ENCODE measurements at regions not wholly inside any gene's neighbourhood (a gene's known extent, or its start where the extent isn't known, plus 50 kb on each side); places are given as distances from the start of the nearest gene placed in this dataset.

DNA sequence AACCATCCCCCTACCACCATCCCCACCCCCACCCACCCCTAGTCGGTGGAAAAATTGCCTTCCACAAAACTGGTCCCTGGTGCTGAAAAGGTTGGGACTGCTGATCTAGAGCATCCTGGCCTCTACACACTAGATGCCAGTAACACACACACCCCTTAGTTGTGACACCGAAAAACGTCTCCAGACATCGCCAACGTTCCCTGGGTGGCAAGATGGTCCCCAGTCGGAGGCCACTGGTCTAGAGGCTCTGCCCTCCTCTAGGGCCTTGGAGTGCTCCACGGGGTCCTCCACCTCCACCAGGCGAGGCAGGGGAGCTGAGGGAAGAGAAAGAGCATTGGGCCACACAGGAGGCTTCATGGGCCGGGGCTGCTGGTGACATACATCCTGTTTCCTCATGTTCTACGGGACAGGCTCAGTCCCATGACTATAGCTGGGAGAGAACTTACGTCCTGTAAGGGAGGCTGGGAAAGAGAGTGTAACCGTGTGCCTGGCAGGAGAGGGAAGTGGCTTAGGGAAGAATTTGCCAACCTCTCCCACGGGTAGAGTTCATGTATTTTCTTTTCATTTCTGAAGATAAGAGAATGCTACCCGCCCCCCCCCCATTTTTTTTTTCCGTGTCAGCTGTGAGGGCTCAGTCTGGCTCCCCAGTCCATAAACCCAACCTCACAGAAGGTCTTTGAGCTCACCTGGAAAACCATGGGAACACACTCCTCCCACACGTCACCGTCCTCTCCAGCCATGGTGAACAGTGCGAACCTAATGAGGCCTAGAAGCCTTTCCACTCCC lies 132.7 kb upstream of the MYCN start:
- ChIA-PET POLR2A (no interaction called here), CTCF (interaction anchor here (0.6 to 0.7 kb wide), 3 partner anchors 157 to 904 kb away, joined by 3 read pairs; no protein-coding TSS in a partner anchor)
- H3K4me3 ChIP-seq (ENCODE audit: low read depth, low read length) = no peak overlapping the region

DNA sequence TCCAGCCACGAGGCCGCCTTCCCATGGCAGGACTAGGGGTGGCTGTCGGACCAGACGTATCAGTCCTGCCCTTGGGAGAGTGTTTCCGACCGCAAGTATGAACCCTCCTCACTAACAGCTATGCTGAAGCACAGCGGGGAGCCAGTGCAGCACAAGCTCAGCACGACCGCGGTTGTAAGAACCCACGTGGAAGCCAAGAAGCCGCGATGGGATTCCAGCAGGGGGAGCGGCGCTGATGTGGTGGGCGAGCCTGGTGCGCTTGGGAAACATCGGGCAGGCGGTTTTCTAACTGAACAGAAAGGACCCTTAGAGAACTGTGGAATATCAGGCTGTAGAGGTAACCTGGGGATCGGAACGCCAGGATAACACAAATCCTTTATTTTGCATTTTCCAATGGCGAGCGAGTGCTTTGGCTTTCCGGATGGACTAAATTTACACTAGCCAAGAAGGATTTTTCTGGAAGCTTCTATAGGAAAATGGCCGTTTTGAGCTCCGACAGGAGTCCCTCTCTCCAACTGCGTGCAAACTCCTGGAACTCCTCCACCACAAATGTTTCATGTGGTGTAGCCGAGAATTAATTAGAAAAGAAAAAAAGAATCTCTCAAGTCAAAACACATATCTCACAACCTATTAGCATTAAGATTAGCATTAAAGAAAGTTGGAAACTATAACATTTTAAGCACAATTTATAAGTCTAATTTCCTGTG lies 132.0 kb upstream of the MYCN start:
- no peak overlapping the region for H3K4me3 ChIP-seq (ENCODE audit: low read depth, low read length)
- H3K27ac ChIP-seq (ENCODE audit: extremely low read depth, low read depth, low read length) = no peak overlapping the region
- H3K4me1 ChIP-seq (ENCODE audit: control insufficient read depth, insufficient read depth, low read length) = no peaks in the 10 kb centered on the region
- H3K36me3 ChIP-seq (ENCODE audit: control insufficient read depth in 2 of 2, insufficient read depth in 1 of 2, low read length in 2 of 2) = no peaks in the 10 kb centered on the region
- no peak for TF ChIP-seq ZNF624 (tag by site-specific recombination; IDR thresholded peaks at IDR 0.05)
- TF ChIP-seq ZNF416 (tag by site-specific recombination; IDR thresholded peaks at IDR 0.05) = no peak
- TF ChIP-seq ZNF169 (tag by site-specific recombination; IDR thresholded peaks at IDR 0.05) = no peak
- no peak for TF ChIP-seq PRDM4 (tag by site-specific recombination; IDR thresholded peaks at IDR 0.05)
- no peak for TF ChIP-seq ZNF24 (tag by site-specific recombination; IDR thresholded peaks at IDR 0.05)
- TF ChIP-seq AEBP2 (tag by site-specific recombination; IDR thresholded peaks at IDR 0.05; ENCODE audit: borderline replicate concordance) = no peak
- TF ChIP-seq ZNF610 (tag by site-specific recombination; IDR thresholded peaks at IDR 0.05; ENCODE audit: borderline replicate concordance) = no peak
- TF ChIP-seq ZNF404 (tag by site-specific recombination; IDR thresholded peaks at IDR 0.05) = no peak
- TF ChIP-seq GFI1B (tag by site-specific recombination; IDR thresholded peaks at IDR 0.05) = no peak
- no peak for TF ChIP-seq ZXDB (tag by site-specific recombination; IDR thresholded peaks at IDR 0.05)
- ChIA-PET CTCF (interaction anchor here (0.6 kb wide), 1 partner anchor 725 kb away, joined by 3 read pairs; no protein-coding TSS in a partner anchor), POLR2A (no interaction called here)
- H3K9me3 ChIP-seq (ENCODE audit: control insufficient read depth, insufficient read depth, low read depth, low read length) = no peaks in the 10 kb centered on the region

More for the DNA sequence above, 132.7 kb upstream of the MYCN start:
- Histone ChIP-seq H3K27ac (ENCODE audit: extremely low read depth, low read depth, low read length) (no peak overlapping the region), H3K4me1 (ENCODE audit: control insufficient read depth, insufficient read depth, low read length) (no peaks in the 10 kb centered on the region), H3K9me3 (ENCODE audit: control insufficient read depth, insufficient read depth, low read depth, low read length) (no peaks in the 10 kb centered on the region), H3K36me3 (ENCODE audit: control insufficient read depth in 2 of 2, insufficient read depth in 1 of 2, low read length in 2 of 2) (no peaks in the 10 kb centered on the region)
- TF ChIP-seq, protein P1, sequence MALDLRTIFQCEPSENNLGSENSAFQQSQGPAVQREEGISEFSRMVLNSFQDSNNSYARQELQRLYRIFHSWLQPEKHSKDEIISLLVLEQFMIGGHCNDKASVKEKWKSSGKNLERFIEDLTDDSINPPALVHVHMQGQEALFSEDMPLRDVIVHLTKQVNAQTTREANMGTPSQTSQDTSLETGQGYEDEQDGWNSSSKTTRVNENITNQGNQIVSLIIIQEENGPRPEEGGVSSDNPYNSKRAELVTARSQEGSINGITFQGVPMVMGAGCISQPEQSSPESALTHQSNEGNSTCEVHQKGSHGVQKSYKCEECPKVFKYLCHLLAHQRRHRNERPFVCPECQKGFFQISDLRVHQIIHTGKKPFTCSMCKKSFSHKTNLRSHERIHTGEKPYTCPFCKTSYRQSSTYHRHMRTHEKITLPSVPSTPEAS (tag by site-specific recombination; IDR thresholded peaks at IDR 0.05) = no peak
- no peak for TF ChIP-seq ZBTB21 (tag by site-specific recombination; IDR thresholded peaks at IDR 0.05)
- no peak for TF ChIP-seq MEIS1 (CRISPR knock-in tag; IDR thresholded peaks at IDR 0.05; ENCODE audit: borderline replicate concordance)
- no peak for TF ChIP-seq ZNF335 (tag by site-specific recombination; conservative IDR thresholded peaks at IDR 0.05)
- no peak for TF ChIP-seq ZSCAN23 (tag by site-specific recombination; IDR thresholded peaks at IDR 0.05)
- no peak for TF ChIP-seq FEZF1 (tag by site-specific recombination; IDR thresholded peaks at IDR 0.05)
- TF ChIP-seq ZNF350 (tag by site-specific recombination; IDR thresholded peaks at IDR 0.05) = no peak
- no peak for TF ChIP-seq PRDM1 (tag by site-specific recombination; IDR thresholded peaks at IDR 0.05)
- TF ChIP-seq ZNF830 (tag by site-specific recombination; IDR thresholded peaks at IDR 0.05; ENCODE audit: low read depth) = no peak
- TF ChIP-seq REST (tag by site-specific recombination; IDR thresholded peaks at IDR 0.05) = no peak
- no peak for TF ChIP-seq OSR2 (tag by site-specific recombination; IDR thresholded peaks at IDR 0.05)
